HepG2 (cell line): ENCODE measurements at regions not wholly inside any gene's neighbourhood (a gene's known extent, or its start where the extent isn't known, plus 50 kb on each side); places are given as distances from the start of the nearest gene placed in this dataset.
A peak's percentile ranks its signal among the peaks of the same experiment; 100 is the strongest.

ENCODE experiments used
- ATAC-seq: fragments of 200-7000 bp; cut with Tn5 transposase; 3 replicates; pipeline ENCODE4 v1.9.1; 2020; ENCODE audit warnings: mild to moderate bottlenecking, moderate library complexity
- BruUV-seq: library from RNA; stranded (reverse); fragments of 400-500 nt; replicated peaks from 2 replicates; lab custom pipeline; 2021; lab: Mats Ljungman, UMichigan
- CTCF ChIA-PET: fragments of 300-600 bp; formaldehyde crosslinking; extraction: SDS; loops from one replicate; lab custom pipeline; 2021; ENCODE audit warnings: low total read pairs, inconsistent platforms, low intra/inter-chr PET ratio; lab: Yijun Ruan, JAX
- POLR2A ChIA-PET: fragments of 350-600 bp; sonication (Branson Sonifier 250); formaldehyde crosslinking; loops from one replicate; lab custom pipeline; 2020; ENCODE audit warnings: antibody characterized with exemption, inconsistent platforms; lab: Yijun Ruan, JAX
- DNase-seq: peaks from one replicate; pipeline ENCODE4 v3.0.0-alpha.2; 2015; ENCODE audit warnings: low spot score
- FAIRE-seq: peaks from 3 replicates; lab custom pipeline; 2011; peaks lifted over from hg19 to GRCh38; lab: Jason Lieb, UNC
- H2AFZ ChIP-seq: one replicate; pipeline ENCODE4 v1.6.1; 2011; ENCODE audit warnings: low read length, inconsistent platforms
- H3K27ac ChIP-seq: fragments of 300-600 bp; 3 replicates; pipeline ENCODE4 v1.8.0; 2011; ENCODE audit warnings: mixed run types, mild to moderate bottlenecking, mixed read lengths, low read length, inconsistent platforms; ENCODE audit not compliant: insufficient read depth; ENCODE audit errors: extremely low read length
- H3K27me3 ChIP-seq, 2 experiments: fragments of 200-600 bp in 1 of 2; 2 replicates in 1 of 2; 3 replicates in 1 of 2; pipeline versions ENCODE4 v1.6.0 to v1.8.0; 2011; ENCODE audit warnings: low read length in 2 of 2, mild to moderate bottlenecking in 2 of 2, moderate library complexity in 2 of 2, inconsistent platforms in 1 of 2; ENCODE audit not compliant: insufficient read depth in 2 of 2, control insufficient read depth in 1 of 2
- H3K36me3 ChIP-seq, 2 experiments: fragments of 200-600 bp in 1 of 2; replicated peaks in 1 of 2; 2 replicates in 1 of 2; 3 replicates in 1 of 2; pipeline versions ENCODE4 v1.5.1 to v1.8.0; 2011; ENCODE audit warnings: low read length in 2 of 2, inconsistent platforms in 1 of 2; ENCODE audit not compliant: insufficient read depth in 2 of 2, control insufficient read depth in 1 of 2
- H3K4me1 ChIP-seq: 2 replicates; pipeline ENCODE4 v1.5.1; 2012; ENCODE audit warnings: low read length, inconsistent platforms; ENCODE audit not compliant: insufficient read depth
- H3K4me2 ChIP-seq: 2 replicates; pipeline ENCODE4 v1.6.0; 2011; ENCODE audit warnings: low read depth, low read length, inconsistent platforms
- H3K4me3 ChIP-seq, 3 experiments: fragments of 200-600 bp in 1 of 3; sonication (generic), shearing (Covaris generic) in 1 of 3; replicated peaks in 1 of 3; 2 replicates each; pipeline ENCODE4 v1.5.1; 2011 to 2016; ENCODE audit warnings: low read length in 3 of 3, inconsistent platforms in 2 of 3, low read depth in 2 of 3, mild to moderate bottlenecking in 2 of 3, control low read depth in 1 of 3, mixed read lengths in 1 of 3; ENCODE audit not compliant: insufficient read depth in 1 of 3
- H3K79me2 ChIP-seq: one replicate; pipeline ENCODE4 v1.6.1; 2011; ENCODE audit warnings: low read length, inconsistent platforms; ENCODE audit not compliant: insufficient read depth
- H3K9ac ChIP-seq: 2 replicates; pipeline ENCODE4 v1.6.0; 2011; ENCODE audit warnings: mild to moderate bottlenecking, low read depth, low read length, inconsistent platforms; ENCODE audit not compliant: insufficient read depth
- H3K9me3 ChIP-seq: 2 replicates; pipeline ENCODE4 v1.5.1; 2012; ENCODE audit warnings: mild to moderate bottlenecking, low read length
- H4K20me1 ChIP-seq: 2 replicates; pipeline ENCODE4 v1.6.0; 2011; ENCODE audit warnings: inconsistent platforms, mild to moderate bottlenecking, low read length, moderate library complexity; ENCODE audit not compliant: insufficient read depth
- CEBPB ChIP-seq: IDR thresholded peaks from 2 replicates; pipeline ENCODE4 v1.6.1; 2011; ENCODE audit warnings: low read depth, low read length, improper control_type of control experiment, borderline replicate concordance
- IRX3 ChIP-seq: sonication (generic); formaldehyde crosslinking; IDR thresholded peaks from 2 replicates; pipeline ENCODE4 v1.8.1; 2023; ENCODE audit warnings: mild to moderate bottlenecking, low read depth, missing genetic modification reagents, borderline replicate concordance
- MAZ ChIP-seq, 2 experiments: sonication (generic) in 1 of 2; formaldehyde crosslinking in 1 of 2; IDR thresholded peaks; 2 replicates each; pipeline versions ENCODE4 v1.5.0 to v1.6.1; 2012 to 2020; ENCODE audit warnings: low read depth in 2 of 2, mild to moderate bottlenecking in 2 of 2, borderline replicate concordance in 1 of 2, improper control_type of control experiment in 1 of 2, low read length in 1 of 2, missing genetic modification reagents in 1 of 2, moderate library complexity in 1 of 2
- WGBS: methylation state at CpG from one replicate; pipeline ENCODE4 v1.1.6; 2017; ENCODE audit warnings: low lambda C conversion rate; 5-methylcytosine and 5-hydroxymethylcytosine counted together
- in situ Hi-C: cut with HindIII; loops from 2 replicates; pipeline ENCODE4 v1.10.0; 2017; ENCODE audit warnings: low pct_unique_long_range_greater_than_20kb; ENCODE audit not compliant: extremely low pct_ligation_motif_present
- intact Hi-C: fragments of 100-400 bp; cut with micrococcal nuclease; formaldehyde crosslinking; loops from one replicate; pipeline ENCODE4 v1.10.0; 2022; ENCODE audit not compliant: unreplicated experiment
- TF ChIP-seq, protein P1 (sequence below): sonication (generic); formaldehyde crosslinking; IDR thresholded peaks from 2 replicates; pipeline ENCODE4 v1.5.1; 2020; ENCODE audit warnings: mild to moderate bottlenecking, missing genetic modification reagents, moderate library complexity

DNA sequence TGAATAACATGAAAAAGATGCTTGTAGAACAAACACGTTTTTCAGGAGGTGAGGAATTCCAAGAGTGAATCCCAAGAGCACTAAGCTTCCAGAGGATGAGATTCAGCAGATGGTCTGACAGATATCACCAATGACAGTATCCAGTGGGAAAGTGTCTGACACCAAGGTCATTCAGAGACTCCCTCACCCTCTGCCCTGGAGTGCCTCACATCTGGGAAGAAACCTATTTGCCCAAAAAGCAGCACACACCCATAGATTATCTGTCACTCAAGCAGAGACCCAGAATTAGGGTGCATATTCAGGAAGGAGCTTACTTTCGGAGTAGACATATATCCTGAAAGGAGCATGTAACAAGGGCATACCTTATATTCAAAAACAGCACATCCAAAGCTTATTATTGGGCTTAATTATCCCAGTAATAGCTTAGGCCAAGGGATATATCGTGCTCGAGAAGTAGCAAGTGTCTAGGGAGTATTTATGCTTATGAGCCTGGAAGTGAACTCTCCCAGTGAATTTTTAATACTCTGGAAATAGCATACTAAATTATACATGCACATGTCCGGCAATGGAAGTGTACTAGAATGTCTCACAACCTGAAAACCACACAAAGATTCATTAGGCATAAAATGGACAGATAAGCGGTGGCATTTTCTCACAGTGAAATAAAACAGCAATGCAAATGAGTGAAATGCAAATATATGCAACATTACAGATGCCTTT, 998.1 kb upstream of the TMEM132C start (continued):
- TF ChIP-seq IRX3 (CRISPR knock-in tag) (no peak), MAZ (IDR thresholded peaks at IDR 0.05; ENCODE audit: borderline replicate concordance, low read depth, low read length) (no peak), MAZ (CRISPR knock-in tag; IDR thresholded peaks at IDR 0.05; ENCODE audit: low read depth) (no peak)

DNA sequence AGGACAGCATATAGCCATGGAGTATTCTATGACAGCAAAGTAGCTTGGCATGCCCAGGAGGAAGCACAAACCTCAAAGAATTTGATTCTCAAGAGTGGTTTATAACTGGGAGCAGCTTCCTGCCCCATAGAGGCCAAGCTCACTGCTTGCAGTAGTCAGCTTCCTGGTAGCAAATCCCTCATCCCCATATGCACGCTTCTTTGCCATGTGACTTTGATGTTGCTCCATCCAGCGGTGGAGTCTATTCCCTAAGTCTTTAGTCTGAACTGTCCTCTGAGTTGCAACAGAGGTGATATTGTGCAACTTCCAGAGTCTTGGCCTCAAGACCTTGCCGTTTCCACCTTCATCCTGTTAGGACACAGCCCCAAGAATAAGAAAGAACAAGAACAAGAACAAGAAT, 996.8 kb upstream of the TMEM132C start:
- ATAC-seq: no peak
- in situ Hi-C loops: no loop called here
- CTCF ChIA-PET: no interaction called here

More for the DNA sequence above, 996.8 kb upstream of the TMEM132C start:
- H3K27me3 ChIP-seq: no peaks in the 10 kb centered on the region
- BruUV-seq: no TSS peak
- intact Hi-C loops: no loop called here
- FAIRE-seq: no peak
- no peaks in the 10 kb centered on the region for H3K36me3 ChIP-seq
- H3K9me3 ChIP-seq: no peaks in the 10 kb centered on the region; the same call in 1 of the 2 replicates
- no peak overlapping the region for H2AFZ ChIP-seq
- H3K79me2 ChIP-seq: no peaks in the 10 kb centered on the region
- H3K4me2 ChIP-seq: no peak overlapping the region
- H3K4me1 ChIP-seq: no peaks in the 10 kb centered on the region
- no peak overlapping the region for H3K9ac ChIP-seq
- TF ChIP-seq CEBPB: peak; percentile 62; the same call in 1 of the 2 replicates
- TF ChIP-seq, protein P1, sequence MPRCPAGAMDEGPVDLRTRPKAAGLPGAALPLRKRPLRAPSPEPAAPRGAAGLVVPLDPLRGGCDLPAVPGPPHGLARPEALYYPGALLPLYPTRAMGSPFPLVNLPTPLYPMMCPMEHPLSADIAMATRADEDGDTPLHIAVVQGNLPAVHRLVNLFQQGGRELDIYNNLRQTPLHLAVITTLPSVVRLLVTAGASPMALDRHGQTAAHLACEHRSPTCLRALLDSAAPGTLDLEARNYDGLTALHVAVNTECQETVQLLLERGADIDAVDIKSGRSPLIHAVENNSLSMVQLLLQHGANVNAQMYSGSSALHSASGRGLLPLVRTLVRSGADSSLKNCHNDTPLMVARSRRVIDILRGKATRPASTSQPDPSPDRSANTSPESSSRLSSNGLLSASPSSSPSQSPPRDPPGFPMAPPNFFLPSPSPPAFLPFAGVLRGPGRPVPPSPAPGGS (CRISPR knock-in tag): no peak
- POLR2A ChIA-PET: no interaction called here
- no peaks in the 10 kb centered on the region for H4K20me1 ChIP-seq
- no peak overlapping the region for H3K27ac ChIP-seq
- no peak for DNase-seq
- H3K4me3 ChIP-seq: no peak overlapping the region
- 6% methylated on average over 3 of the region's 3 CpGs for WGBS
